GM12864 (cell line): ENCODE measurements at regions not wholly inside any gene's neighbourhood (a gene's known extent, or its start where the extent isn't known, plus 50 kb on each side); places are given as distances from the start of the nearest gene placed in this dataset.

Source experiments
- DNase-seq: peaks from one replicate; pipeline ENCODE4 v3.0.0-alpha.2; 2011; ENCODE audit warnings: low read depth
- H3K4me3 ChIP-seq: 2 replicates; pipeline ENCODE4 v1.5.1; 2011; ENCODE audit warnings: mild to moderate bottlenecking, low read depth, low read length, control low read depth
- CTCF ChIP-seq: IDR thresholded peaks from 2 replicates; pipeline ENCODE4 v1.5.1; 2011; ENCODE audit warnings: low read depth, mild to moderate bottlenecking, moderate library complexity, low read length, control low read depth, inconsistent platforms; ENCODE audit errors: missing control alignments

GRCh38 chr9:28926306-28926705 lies 1353.0 kb upstream of the C9orf72 start:
- TF ChIP-seq CTCF = no peak
- no peak for DNase-seq
- H3K4me3 ChIP-seq = no peak overlapping the region

- no peak for DNase-seq
- H3K4me3 ChIP-seq = no peak overlapping the region
- no peak for TF ChIP-seq CTCF
Observed at GRCh38 chr9:28927691-28928090, 1354.4 kb upstream of the C9orf72 start.

GRCh38 chr9:28929433-28929832 lies 1356.2 kb upstream of the C9orf72 start:
- DNase-seq = no peak
- no peak for TF ChIP-seq CTCF
- no peak overlapping the region for H3K4me3 ChIP-seq

GRCh38 chr9:28930766-28931165 lies 1357.5 kb upstream of the C9orf72 start:
- no peak for DNase-seq
- TF ChIP-seq CTCF = no peak
- no peak overlapping the region for H3K4me3 ChIP-seq

GRCh38 chr9:28934111-28934510 lies 1360.8 kb upstream of the C9orf72 start:
- TF ChIP-seq CTCF = no peak
- DNase-seq = no peak
- H3K4me3 ChIP-seq = no peak overlapping the region

GRCh38 chr9:28938981-28939380 lies 1365.7 kb upstream of the C9orf72 start:
- H3K4me3 ChIP-seq = no peak overlapping the region
- no peak for TF ChIP-seq CTCF
- no peak for DNase-seq

- DNase-seq = no peak
- TF ChIP-seq CTCF = no peak
- no peak overlapping the region for H3K4me3 ChIP-seq
Observed at GRCh38 chr9:28941856-28942255, 1368.6 kb upstream of the C9orf72 start.
